ENCODE measurements at regions not wholly inside any gene's neighbourhood (a gene's known extent, or its start where the extent isn't known, plus 50 kb on each side); places are given as distances from the start of the nearest gene placed in this dataset.

- Histone ChIP-seq H3K27me3 (ENCODE audit: insufficient read depth, poor library complexity, severe bottlenecking) (no peaks in the 10 kb centered on the region), H3K27ac (replicated peaks) (no peak overlapping the region), H3K4me3 (replicated peaks; ENCODE audit: insufficient read depth, low read length) (no peak overlapping the region)
- TF ChIP-seq SPI1 (IDR thresholded peaks at IDR 0.05; ENCODE audit: borderline replicate concordance, low read depth) (no peak), CTCF (IDR thresholded peaks at IDR 0.05; ENCODE audit: insufficient read depth, low read length) (no peak), REST (IDR thresholded peaks at IDR 0.05; ENCODE audit: insufficient replicate concordance, low read depth) (no peak), GABPA (IDR thresholded peaks at IDR 0.05; ENCODE audit: low read depth) (no peak), POLR2AphosphoS5 (IDR thresholded peaks at IDR 0.05; ENCODE audit: low read depth) (no peak)
- DNase-seq (ENCODE audit: low read depth in 1 of 2, low spot score in 1 of 2) = no peak
Observed at GRCh38 chr5:17727098-17727497, 92.8 kb downstream of the TAF11L14 start.

GRCh38 chr5:17730421-17730820 is 96.2 kb downstream of the TAF11L14 start:
- H3K27me3 ChIP-seq (ENCODE audit: insufficient read depth, poor library complexity, severe bottlenecking) = no peaks in the 10 kb centered on the region
- no peak for DNase-seq (ENCODE audit: low read depth in 1 of 2, low spot score in 1 of 2)
- H3K4me3 ChIP-seq (replicated peaks; ENCODE audit: insufficient read depth, low read length) = no peak overlapping the region
- TF ChIP-seq REST (IDR thresholded peaks at IDR 0.05; ENCODE audit: insufficient replicate concordance, low read depth) (no peak), SPI1 (IDR thresholded peaks at IDR 0.05; ENCODE audit: borderline replicate concordance, low read depth) (no peak), POLR2AphosphoS5 (IDR thresholded peaks at IDR 0.05; ENCODE audit: low read depth) (no peak), GABPA (IDR thresholded peaks at IDR 0.05; ENCODE audit: low read depth) (no peak), CTCF (IDR thresholded peaks at IDR 0.05; ENCODE audit: insufficient read depth, low read length) (no peak)
- no peak overlapping the region for H3K27ac ChIP-seq (replicated peaks)

GRCh38 chr5:17732351-17732923 is 98.2 kb downstream of the TAF11L14 start:
- Histone ChIP-seq H3K4me3 (replicated peaks; ENCODE audit: insufficient read depth, low read length) (no peak overlapping the region), H3K27ac (replicated peaks) (no peak overlapping the region), H3K27me3 (ENCODE audit: insufficient read depth, poor library complexity, severe bottlenecking) (no peaks in the 10 kb centered on the region)
- TF ChIP-seq REST (IDR thresholded peaks at IDR 0.05; ENCODE audit: insufficient replicate concordance, low read depth) (no peak), CTCF (IDR thresholded peaks at IDR 0.05; ENCODE audit: insufficient read depth, low read length) (no peak), POLR2AphosphoS5 (IDR thresholded peaks at IDR 0.05; ENCODE audit: low read depth) (no peak), SPI1 (IDR thresholded peaks at IDR 0.05; ENCODE audit: borderline replicate concordance, low read depth) (no peak), GABPA (IDR thresholded peaks at IDR 0.05; ENCODE audit: low read depth) (no peak)
- no peak for DNase-seq (ENCODE audit: low read depth in 1 of 2, low spot score in 1 of 2)

Measured in HL-60 (cell line).